HG02943 (cell line): ENCODE measurements at regions not wholly inside any gene's neighbourhood (a gene's known extent, or its start where the extent isn't known, plus 50 kb on each side); places are given as distances from the start of the nearest gene placed in this dataset.

Experiments
- ATAC-seq: cut with Tn5 transposase; IDR thresholded peaks from one replicate; pipeline ENCODE4 v1.9.1; 2021; ENCODE audit warnings: mild to moderate bottlenecking, low read depth, moderate library complexity; ENCODE audit not compliant: unreplicated experiment

GRCh38 chr3:40846451-40846850 is 321.7 kb downstream of the ZNF621 start:
- no peak for ATAC-seq

GRCh38 chr3:40847551-40847992 is 322.8 kb downstream of the ZNF621 start:
- no peak for ATAC-seq

- no peak for ATAC-seq
These were observed 323.7 kb downstream of the ZNF621 start for GRCh38 chr3:40848421-40848820.

- ATAC-seq: no peak
These were observed 326.1 kb downstream of the ZNF621 start for GRCh38 chr3:40850861-40851260.

- ATAC-seq: no peak
These were observed 327.1 kb downstream of the ZNF621 start for GRCh38 chr3:40851836-40852235.

GRCh38 chr3:40852712-40853111 is 328.0 kb downstream of the ZNF621 start:
- no peak for ATAC-seq

- no peak for ATAC-seq
These were observed 328.7 kb downstream of the ZNF621 start for GRCh38 chr3:40853474-40853873.

- no peak for ATAC-seq
These were observed 331.1 kb downstream of the ZNF621 start for GRCh38 chr3:40855871-40856270.

GRCh38 chr3:40858364-40859115 is 333.8 kb downstream of the ZNF621 start:
- no peak for ATAC-seq

GRCh38 chr3:40862946-40863345 is 336.4 kb upstream of the CTNNB1 start:
- no peak for ATAC-seq

GRCh38 chr3:40864146-40864782 is 335.0 kb upstream of the CTNNB1 start:
- ATAC-seq: no peak

- no peak for ATAC-seq
These were observed 334.4 kb upstream of the CTNNB1 start for GRCh38 chr3:40864915-40865314.

- no peak for ATAC-seq
These were observed 331.5 kb upstream of the CTNNB1 start for GRCh38 chr3:40867797-40868196.

GRCh38 chr3:40869013-40869412 is 330.3 kb upstream of the CTNNB1 start:
- ATAC-seq: no peak

- ATAC-seq: no peak
These were observed 329.4 kb upstream of the CTNNB1 start for GRCh38 chr3:40869939-40870338.

- no peak for ATAC-seq
These were observed 327.9 kb upstream of the CTNNB1 start for GRCh38 chr3:40871394-40871793.

GRCh38 chr3:40872258-40872920 is 326.9 kb upstream of the CTNNB1 start:
- ATAC-seq: no peak

GRCh38 chr3:40873476-40873875 is 325.8 kb upstream of the CTNNB1 start:
- ATAC-seq: no peak

GRCh38 chr3:40873934-40874699 is 325.2 kb upstream of the CTNNB1 start:
- no peak for ATAC-seq

- no peak for ATAC-seq
These were observed 323.7 kb upstream of the CTNNB1 start for GRCh38 chr3:40875581-40875980.

- ATAC-seq: no peak
These were observed 323.3 kb upstream of the CTNNB1 start for GRCh38 chr3:40876009-40876408.
